Kidney tubule cell (primary cell): ENCODE measurements at regions not wholly inside any gene's neighbourhood (a gene's known extent, or its start where the extent isn't known, plus 50 kb on each side); places are given as distances from the start of the nearest gene placed in this dataset.
"Not testable (repeated sequence)": the region's sequence is repeated elsewhere in the genome, so short reads cannot be mapped to it uniquely, and the experiment has no call there.

ENCODE experiments used
- DNase-seq: peaks from one replicate; pipeline ENCODE4 v3.0.0-alpha.2; 2018; ENCODE audit warnings: low spot score

DNA sequence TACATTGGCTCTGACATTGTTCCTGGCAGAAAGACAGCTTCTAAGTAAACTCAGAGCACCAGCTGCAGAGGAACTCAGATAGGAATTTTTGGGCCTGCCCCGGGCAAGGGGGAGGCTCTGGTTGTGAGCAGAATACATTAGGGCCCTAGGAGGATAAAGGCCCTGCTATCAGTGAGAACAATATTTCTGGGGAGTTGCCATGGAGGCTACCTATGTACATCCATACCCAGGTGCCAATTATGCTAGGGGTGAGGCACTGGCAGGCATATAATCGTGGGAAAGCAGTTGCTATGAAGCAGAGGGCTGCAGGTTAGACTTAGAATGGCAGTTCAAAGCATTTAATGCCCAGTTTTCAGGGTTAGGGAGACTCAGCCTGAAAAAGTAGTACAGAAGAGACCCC is 273.5 kb upstream of the EDA2R start:
- no peak for DNase-seq

GRCh38 chrX:66902081-66902480 is 263.2 kb upstream of the EDA2R start:
- no peak for DNase-seq

DNA sequence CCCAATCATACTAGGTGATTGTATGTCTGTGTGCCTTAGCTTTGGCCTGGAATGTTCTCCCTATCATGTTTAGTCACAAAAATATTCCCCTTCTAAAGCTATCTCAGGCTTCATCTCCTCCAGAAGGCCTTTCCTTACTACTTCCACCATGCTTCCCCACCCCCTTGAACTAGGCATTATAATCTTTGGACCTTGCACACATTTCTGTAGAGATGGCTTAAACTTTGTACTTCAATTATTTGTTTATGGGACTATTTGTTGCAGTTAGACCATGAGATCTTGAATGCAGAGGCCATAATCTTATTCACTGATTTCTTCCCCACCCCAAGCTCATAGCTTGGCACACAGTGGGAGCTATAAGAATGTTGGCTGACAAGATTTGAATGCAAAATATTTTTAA is 262.0 kb upstream of the EDA2R start:
- no peak for DNase-seq

GRCh38 chrX:66892004-66892403 is 253.1 kb upstream of the EDA2R start:
- DNase-seq = no peak

GRCh38 chrX:66889418-66889817 is 250.5 kb upstream of the EDA2R start:
- no peak for DNase-seq

DNA sequence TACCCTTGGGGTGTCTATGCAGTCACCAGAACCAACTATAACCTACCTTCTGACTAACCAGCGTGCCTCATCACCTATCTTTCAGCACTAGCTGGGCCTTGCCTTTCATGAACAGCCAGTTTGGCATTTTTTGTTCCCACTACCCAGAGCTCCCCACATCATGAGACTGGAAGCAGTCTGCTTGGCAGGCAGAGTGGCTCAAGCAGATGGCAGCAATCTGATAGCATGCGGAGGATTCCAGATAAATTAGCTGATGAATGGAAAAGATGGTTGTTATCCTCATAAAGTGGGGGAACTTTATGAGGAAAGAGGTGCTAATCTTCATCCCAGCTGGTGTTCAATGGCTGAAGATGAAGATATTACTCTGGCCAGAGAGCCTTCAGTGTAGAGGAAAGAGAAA is 243.2 kb upstream of the EDA2R start:
- no peak for DNase-seq

DNA sequence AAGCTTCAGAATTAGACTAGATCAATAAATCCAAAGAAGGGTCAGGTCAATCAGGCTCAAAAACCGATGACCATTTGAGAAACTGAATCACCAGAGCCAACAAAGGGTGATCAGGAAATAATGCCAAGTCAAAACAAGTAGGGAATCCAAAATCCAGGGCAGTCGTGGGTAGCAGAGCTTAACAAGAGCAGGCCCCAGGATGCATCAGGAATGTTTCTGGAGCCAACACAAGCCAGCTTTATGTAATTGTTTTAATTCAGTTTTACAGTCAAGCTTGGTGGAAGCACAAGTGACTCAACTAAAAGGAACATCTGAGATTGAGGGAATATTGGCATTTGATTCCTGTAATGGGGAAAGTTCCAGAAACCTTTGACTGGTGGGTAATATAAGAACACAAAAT is 237.9 kb upstream of the EDA2R start:
- peak; percentile 68 for DNase-seq

GRCh38 chrX:66872771-66873170 is 233.9 kb upstream of the EDA2R start:
- no peak for DNase-seq

GRCh38 chrX:66863721-66864120 is 224.8 kb upstream of the EDA2R start:
- DNase-seq = no peak

DNA sequence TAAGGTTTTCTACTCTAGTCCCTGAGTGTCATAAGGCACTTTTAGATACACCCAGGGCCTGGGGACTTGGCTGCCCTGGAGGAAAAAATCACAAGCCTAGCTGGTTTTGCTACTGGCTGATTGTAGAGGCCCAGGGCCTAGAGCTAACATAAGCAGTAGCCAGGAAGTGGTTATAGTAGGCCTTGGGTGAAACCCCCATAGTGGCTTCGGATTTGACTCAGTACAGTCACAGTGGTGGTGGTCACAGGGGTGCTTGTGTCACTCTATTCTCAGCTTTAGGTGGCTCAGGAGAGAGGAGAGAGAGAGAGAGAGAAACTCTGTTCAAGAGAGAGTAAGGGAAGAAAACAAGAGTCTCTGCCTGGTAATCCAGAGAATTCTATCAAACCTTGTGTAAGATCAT is 194.5 kb upstream of the EDA2R start:
- no peak for DNase-seq

DNA sequence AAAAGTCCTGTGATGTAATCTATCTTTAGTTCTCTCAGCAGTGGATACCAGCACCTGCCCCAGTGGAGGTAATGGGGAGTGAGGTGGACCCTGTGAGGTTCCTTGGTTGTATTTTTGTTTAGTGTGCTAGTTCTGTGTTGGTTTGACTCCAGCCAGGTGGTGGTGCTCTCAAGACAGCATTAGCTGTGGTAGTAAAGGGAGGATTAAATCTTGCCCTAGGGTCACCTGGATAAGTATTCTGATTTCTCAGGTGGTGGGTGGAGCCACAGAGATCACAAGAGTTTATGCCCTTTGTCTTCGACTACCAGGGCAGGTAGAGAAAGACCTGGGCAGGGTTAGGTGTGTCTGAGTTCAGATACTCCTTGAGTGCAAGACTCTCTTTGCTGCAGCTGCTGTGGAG is 176.3 kb upstream of the EDA2R start:
- DNase-seq = no peak

DNA sequence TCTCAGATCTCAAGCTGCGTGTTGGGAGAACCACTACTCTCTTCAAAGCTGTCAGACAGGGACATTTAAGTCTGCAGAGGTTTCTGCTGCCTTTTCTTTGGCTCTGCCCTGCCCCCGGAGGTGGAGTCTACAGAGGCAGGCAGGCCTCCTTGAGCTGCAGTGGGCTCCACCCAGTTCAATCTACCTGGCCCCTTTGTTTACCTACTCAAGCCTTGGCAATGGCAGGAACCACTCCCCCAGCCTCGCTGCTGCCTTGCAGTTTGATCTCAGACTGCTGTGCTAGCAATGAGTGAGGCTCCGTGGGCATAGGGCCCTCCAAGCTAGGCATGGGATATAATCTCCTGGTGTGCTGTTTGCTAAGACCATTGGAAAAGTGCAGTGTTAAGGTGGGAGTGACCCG is 155.6 kb upstream of the EDA2R start:
- DNase-seq = not testable (repeated sequence)

GRCh38 chrX:66766318-66766717 is 127.4 kb upstream of the EDA2R start:
- DNase-seq = no peak

GRCh38 chrX:66760651-66761050 is 121.8 kb upstream of the EDA2R start:
- peak; percentile 10 for DNase-seq

DNA sequence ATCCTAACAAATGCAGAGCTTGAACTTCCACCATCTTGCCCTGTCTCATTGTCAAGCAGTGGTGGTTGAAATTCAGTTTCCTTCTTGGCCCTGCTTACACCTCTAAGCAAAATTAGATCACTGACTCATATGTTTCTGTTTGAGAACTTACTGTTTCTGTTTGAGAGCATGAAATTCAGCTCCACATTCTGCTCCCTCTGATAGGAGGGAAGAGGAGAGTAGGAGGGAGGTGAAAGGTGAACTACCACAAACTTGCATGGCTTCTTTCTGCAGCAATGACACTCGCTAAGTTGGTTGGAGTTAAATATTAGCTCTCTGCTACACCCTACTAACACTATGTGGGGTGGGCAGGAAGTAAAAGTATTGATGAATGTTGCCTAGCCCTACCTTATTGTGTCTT is 117.8 kb upstream of the EDA2R start:
- peak; percentile 33 for DNase-seq

DNA sequence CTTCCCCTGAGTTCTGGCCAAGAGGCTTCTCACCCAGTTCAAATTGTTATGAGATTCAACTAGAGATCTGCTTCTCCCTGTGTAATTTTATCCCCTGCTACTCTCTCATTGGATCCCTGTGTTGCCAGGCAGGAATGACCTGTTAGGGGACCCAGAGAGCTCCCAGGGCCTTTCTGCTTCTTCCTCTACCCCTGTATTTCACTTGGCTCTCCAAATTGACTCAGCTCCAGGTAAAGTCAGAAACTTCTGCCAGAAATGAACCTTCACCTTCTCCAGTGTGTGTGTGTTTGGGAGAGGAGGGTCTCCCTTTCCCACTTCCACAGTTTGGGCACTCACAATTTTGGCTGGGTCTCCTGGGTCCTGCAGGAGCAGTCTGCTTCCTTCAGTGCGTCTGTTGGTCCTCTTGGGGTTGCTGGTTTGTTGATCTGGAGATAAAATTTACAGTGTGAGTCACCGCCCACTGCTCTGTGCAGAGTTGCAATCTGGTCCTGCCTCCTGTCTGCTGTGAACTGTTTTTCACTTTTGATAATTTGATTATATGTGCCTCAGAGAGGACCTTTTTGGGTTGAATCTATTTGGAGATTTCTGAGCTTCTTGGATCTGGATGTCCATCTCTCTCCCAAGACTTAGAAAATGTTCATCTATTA is 112.4 kb upstream of the EDA2R start:
- no peak for DNase-seq

GRCh38 chrX:66744519-66744918 is 105.6 kb upstream of the EDA2R start:
- DNase-seq = not testable (repeated sequence)

GRCh38 chrX:66731398-66731797 is 92.5 kb upstream of the EDA2R start:
- peak; percentile 49 for DNase-seq

GRCh38 chrX:66728818-66729271 is 90.0 kb upstream of the EDA2R start:
- peak; percentile 64 for DNase-seq

DNA sequence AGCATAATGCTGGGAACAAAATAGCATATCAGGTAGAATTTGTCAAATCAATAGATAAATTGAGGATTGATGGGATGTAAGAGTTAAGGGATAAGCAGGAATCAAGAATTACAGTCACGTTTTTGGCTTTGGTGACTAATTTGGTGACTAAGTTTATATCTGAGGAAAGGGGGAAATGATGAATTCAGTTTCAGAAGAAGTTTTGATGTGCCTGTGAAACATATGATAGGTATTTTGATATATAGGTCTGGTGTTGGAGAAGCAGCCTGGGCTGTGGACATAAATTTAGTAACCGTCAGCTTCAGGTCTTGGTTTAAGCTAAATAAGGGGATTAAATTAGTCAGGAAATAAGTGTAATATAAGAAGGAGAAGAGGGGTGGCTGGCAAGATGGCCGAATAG is 79.0 kb upstream of the EDA2R start:
- DNase-seq = no peak

DNA sequence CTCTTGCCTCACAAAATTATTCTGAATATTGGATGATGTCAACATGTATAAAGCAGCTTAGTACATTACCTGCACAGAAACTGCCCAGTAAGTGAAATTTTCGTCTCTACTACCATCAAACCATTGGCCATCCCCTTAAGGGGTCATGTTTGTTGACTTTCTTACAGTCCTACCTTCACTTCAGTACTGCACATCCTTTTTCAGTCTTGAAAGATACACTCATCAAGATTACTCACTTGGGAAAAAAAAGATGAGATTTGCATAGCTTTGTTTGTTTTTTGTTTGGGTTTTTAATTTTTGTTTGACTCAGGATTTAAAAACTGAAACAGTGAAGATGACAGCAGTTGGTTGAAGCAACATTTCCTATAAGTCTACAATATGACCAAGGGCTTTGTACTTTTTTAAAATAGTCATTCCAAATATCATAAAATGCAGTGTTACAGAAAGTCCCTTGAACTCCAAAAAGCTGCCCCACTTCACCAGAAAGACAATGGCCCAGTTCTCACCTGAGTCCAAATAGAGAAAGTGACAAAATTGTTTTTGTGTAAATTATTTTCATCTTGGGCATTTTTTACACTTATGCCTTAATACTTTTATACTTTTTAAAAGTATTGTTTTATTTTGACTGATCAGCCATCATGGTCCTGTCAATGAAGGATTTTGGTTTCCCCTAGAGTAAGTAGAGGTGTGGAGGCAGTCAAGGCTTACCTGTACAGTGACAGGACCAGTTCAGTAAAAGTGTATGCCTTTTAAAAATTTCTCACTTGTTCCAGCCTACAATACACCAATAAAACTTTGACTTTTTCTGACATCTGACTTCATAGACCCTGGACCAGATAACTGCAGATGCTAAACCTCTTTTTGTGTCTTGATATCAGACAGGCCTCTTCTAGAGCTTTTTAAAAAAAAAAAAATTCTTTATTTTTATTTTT is 59.7 kb upstream of the EDA2R start:
- DNase-seq = no peak

DNA sequence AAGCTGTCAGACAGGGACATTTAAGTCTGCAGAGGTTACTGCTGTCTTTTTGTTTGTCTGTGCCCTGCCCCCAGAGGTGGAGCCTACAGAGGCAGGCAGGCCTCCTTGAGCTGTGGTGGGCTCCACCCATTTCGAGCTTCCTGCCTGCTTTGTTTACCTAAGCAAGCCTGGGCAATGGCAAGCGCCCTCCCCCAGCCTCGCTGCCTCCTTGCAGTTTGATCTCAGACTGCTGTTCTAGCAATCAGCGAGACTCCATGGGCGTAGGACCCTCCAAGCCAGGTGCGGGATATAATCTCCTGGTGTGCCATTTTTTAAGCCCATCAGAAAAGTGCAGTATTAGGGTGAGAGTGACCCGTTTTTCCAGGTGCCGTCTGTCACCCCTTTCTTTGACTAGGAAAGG is 53.6 kb upstream of the EDA2R start:
- DNase-seq = not testable (repeated sequence)
